Spinal cord (tissue), 9 donors: ENCODE measurements at regions not wholly inside any gene's neighbourhood (a gene's known extent, or its start where the extent isn't known, plus 50 kb on each side); places are given as distances from the start of the nearest gene placed in this dataset.

Experiments used
- DNase-seq, 6 donors: peaks; one replicate each; pipeline versions ENCODE4 v3.0.0 to v3.0.0-alpha.2; 2013 to 2015; ENCODE audit warnings: low spot score in 6 of 6, low read depth in 4 of 6
- H3K27ac ChIP-seq: one replicate; pipeline ENCODE4 v1.5.1; 2013; ENCODE audit warnings: low read depth, low read length, control low read depth
- H3K27me3 ChIP-seq: one replicate; pipeline ENCODE4 v1.6.1; 2013; ENCODE audit warnings: low read length; ENCODE audit not compliant: control insufficient read depth, insufficient read depth
- H3K36me3 ChIP-seq: one replicate; pipeline ENCODE4 v1.6.1; 2013; ENCODE audit warnings: low read length; ENCODE audit not compliant: control insufficient read depth, insufficient read depth
- H3K4me1 ChIP-seq: one replicate; pipeline ENCODE4 v1.6.1; 2013; ENCODE audit warnings: low read length; ENCODE audit not compliant: control insufficient read depth, insufficient read depth
- H3K4me3 ChIP-seq: one replicate; pipeline ENCODE4 v1.5.1; 2013; ENCODE audit warnings: low read depth, low read length, control low read depth
- H3K9me3 ChIP-seq: one replicate; pipeline ENCODE4 v1.6.1; 2013; ENCODE audit warnings: low read length; ENCODE audit not compliant: control insufficient read depth, insufficient read depth
- WGBS: methylation state at CpG from one replicate; pipeline ENCODE4 v1.1.5; 2013; ENCODE audit warnings: missing lambda C conversion rate; ENCODE audit not compliant: insufficient coverage; 5-methylcytosine and 5-hydroxymethylcytosine counted together
- donor health status: healthy.

DNA sequence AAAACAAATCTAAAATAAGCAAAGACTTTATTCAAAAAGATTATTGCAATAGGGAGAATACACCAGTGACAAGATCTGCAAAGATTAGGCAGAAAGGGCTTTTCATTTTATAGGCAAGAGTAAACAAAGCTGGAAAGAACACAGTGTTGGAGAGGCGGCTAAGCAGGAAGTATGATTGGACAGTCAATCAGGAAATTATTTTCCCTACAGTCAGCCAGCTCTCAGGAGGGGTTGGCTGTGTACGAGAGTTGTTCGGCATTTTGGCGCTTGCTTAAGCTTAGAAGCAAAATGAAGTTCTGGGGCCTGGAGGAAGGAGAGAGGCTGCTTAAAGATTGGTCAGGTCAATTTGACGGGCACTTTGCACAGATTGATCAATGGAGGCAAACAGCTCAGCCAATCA, 1030.5 kb downstream of the TLE4 start:
- 92% methylated on average over 3 of the region's 5 CpGs for WGBS
- DNase-seq = no peak
- Histone ChIP-seq H3K4me3 (no peak overlapping the region), H3K4me1 (no peaks in the 10 kb centered on the region), H3K27ac (no peak overlapping the region), H3K27me3 (no peaks in the 10 kb centered on the region), H3K9me3 (no peaks in the 10 kb centered on the region), H3K36me3 (no peaks in the 10 kb centered on the region)

DNA sequence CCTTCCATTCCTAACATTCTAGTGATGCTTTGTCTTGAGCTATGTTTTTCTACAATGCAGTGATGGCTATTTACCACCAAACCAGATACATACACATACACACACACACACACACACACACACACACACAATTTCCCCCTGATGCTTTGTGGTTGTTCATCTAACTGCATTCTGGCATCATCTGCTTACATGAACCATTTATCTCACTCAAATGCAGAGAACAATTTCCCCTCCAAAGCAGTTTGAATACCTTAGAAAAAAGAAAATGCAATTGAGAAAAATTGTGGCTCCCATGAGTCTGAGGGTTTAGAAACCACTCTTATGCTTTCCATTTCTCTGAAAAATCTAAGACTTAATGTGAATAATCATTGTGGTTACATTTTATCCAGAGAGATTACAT, 1024.8 kb downstream of the TLE4 start:
- Histone ChIP-seq H3K9me3 (no peaks in the 10 kb centered on the region), H3K36me3 (no peaks in the 10 kb centered on the region), H3K4me3 (no peak overlapping the region), H3K27ac (no peak overlapping the region), H3K4me1 (no peaks in the 10 kb centered on the region), H3K27me3 (no peaks in the 10 kb centered on the region)
- DNase-seq = peak in 1 of 6 donors; percentile 50

DNA sequence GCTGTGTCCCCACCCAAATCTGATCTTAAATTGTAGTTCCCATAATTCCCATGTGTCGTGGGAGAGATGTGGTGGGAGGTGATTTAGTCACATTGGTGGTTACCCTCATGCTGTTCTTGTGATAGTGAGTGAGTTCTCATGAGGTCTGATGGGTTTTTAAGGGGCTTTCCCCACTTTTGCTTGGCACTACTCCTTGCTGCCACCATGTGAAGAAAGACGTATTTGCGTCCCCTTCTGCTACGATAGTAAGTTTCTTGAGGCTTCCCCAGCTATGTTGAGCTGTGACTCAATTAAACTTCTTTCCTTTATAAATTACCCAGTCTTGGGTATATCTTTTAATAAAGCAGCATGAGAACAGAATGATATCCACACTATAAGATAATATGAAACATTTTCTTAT, 1023.4 kb downstream of the TLE4 start:
- Histone ChIP-seq H3K9me3 (no peaks in the 10 kb centered on the region), H3K4me1 (no peaks in the 10 kb centered on the region), H3K27ac (no peak overlapping the region), H3K27me3 (no peaks in the 10 kb centered on the region), H3K4me3 (no peak overlapping the region), H3K36me3 (no peaks in the 10 kb centered on the region)
- DNase-seq = no peak
- 87% methylated on average over 3 of the region's 4 CpGs for WGBS

DNA sequence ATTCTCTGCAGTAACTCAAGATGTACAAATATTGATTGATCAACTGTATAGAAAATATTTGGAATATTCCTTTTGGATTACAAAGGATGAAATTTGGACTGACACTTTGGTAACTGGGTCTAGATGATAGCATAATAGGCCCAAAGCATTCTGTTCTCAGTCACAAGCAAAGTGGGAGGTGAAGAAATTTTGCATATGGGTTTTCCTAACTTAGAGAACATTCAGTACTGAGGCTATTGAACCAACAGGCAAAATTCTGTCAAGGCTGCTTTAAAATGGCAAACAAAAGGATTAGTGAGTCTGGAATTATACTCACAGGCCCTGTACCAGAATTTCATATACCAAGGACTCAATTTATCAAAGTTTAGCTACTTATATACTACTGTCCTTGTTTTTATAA, 1020.6 kb downstream of the TLE4 start:
- Histone ChIP-seq H3K27me3 (no peaks in the 10 kb centered on the region), H3K27ac (no peak overlapping the region), H3K36me3 (no peaks in the 10 kb centered on the region), H3K9me3 (no peaks in the 10 kb centered on the region), H3K4me1 (no peaks in the 10 kb centered on the region), H3K4me3 (no peak overlapping the region)
- no peak for DNase-seq

DNA sequence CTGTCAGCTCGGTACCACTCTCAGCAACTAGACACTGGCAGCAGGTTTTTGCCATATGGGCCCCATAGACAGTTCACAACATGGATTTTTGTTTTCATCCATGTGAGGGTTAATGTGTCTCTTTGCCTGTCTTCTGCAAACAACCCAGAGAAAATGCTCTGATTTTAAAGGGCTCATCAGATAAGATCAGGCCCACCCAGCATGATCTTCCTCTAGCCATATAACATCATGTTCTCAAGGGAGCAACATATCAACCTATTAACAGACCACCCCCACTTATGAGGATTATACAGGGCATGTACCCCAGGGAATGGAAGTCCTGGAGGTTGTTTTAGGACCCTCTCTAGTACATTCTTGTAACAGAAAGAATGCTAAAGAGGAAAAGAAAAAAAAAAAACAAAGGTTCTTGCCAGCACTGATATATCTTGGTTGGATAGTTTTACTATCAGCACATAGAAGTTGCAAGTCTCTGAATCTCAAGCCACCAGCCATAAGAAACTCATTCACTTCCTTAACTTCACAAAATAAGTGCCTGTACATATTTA, 1015.1 kb downstream of the TLE4 start:
- WGBS = no CpG with 5 or more reads among the region's 1 CpG
- peak in 1 of 6 donors; percentile 24 for DNase-seq
- H3K4me3 ChIP-seq = no peak overlapping the region
- H3K27me3 ChIP-seq = no peaks in the 10 kb centered on the region
- H3K27ac ChIP-seq = no peak overlapping the region
- no peaks in the 10 kb centered on the region for H3K36me3 ChIP-seq
- H3K9me3 ChIP-seq = no peaks in the 10 kb centered on the region
- no peaks in the 10 kb centered on the region for H3K4me1 ChIP-seq

DNA sequence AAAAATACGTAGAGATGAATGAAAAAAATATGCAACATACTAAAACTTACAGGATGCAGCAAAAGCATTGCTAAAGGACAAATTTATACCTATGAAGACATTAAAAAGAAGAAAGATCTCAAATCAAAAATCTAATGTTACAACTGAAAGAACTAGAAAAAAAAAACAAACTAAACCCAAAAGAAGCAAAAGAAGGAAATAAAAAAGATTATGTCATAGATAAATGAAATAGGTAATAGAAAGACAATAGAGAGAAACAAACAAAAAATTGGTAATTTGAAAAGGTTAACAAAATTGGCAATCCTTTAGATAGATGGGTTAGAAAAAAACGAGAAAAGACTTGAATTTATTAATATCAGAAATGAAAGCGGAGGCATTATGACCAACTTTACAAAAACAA, 1000.2 kb downstream of the TLE4 start:
- no peaks in the 10 kb centered on the region for H3K4me1 ChIP-seq
- no peak for DNase-seq
- H3K36me3 ChIP-seq = no peaks in the 10 kb centered on the region
- no peak overlapping the region for H3K4me3 ChIP-seq
- no peak overlapping the region for H3K27ac ChIP-seq
- H3K9me3 ChIP-seq = peaks cover 7% of the 10 kb centered on the region
- WGBS = no CpG with 5 or more reads among the region's 3 CpGs
- no peaks in the 10 kb centered on the region for H3K27me3 ChIP-seq

DNA sequence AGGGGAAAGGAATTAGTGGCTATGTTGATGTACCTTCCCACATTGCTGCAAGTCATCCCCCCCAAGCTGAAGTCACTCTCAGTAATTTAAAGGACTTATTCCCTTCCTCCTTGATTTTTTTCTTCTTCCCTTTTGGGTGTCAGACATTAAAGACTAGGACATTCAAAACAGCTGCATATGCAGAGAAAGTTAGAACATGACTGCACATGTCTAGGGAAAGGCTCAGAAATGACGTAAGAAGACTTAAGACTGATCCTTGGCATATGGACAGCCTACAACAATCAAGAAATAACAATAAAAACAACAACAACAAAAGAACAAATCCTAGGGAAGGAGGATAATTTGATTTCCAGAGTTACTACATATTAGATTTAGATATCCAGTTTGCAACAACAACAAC, 997.5 kb downstream of the TLE4 start:
- no peak overlapping the region for H3K4me3 ChIP-seq
- H3K36me3 ChIP-seq = no peaks in the 10 kb centered on the region
- no peak for DNase-seq
- H3K4me1 ChIP-seq = no peaks in the 10 kb centered on the region
- no peak overlapping the region for H3K27ac ChIP-seq
- H3K27me3 ChIP-seq = no peaks in the 10 kb centered on the region
- no CpG with 5 or more reads among the region's 1 CpG for WGBS
- peaks cover 7% of the 10 kb centered on the region for H3K9me3 ChIP-seq

DNA sequence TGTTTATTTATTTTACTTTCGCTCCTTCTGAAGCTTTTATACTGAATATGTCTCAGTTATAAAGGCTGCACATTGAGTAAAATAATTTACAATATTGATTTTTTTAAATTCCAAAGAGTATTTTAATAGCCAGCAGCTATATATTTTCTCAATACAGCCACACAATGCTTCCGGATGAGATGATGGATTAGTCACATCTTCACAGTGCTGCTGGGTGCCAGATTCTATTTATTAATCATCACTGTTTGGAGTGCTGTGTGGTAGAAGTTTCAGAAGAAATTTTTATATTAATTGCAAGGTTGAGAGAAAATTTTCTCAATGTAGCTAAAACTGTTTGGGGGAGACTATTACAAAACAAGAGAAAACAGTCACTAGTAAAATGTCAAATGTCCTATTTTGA, 989.8 kb downstream of the TLE4 start:
- no peak overlapping the region for H3K27ac ChIP-seq
- H3K9me3 ChIP-seq = peaks cover 1% of the 10 kb centered on the region
- H3K27me3 ChIP-seq = no peaks in the 10 kb centered on the region
- no peaks in the 10 kb centered on the region for H3K4me1 ChIP-seq
- no peak overlapping the region for H3K4me3 ChIP-seq
- WGBS = no CpG with 5 or more reads among the region's 2 CpGs
- DNase-seq = no peak
- no peaks in the 10 kb centered on the region for H3K36me3 ChIP-seq

DNA sequence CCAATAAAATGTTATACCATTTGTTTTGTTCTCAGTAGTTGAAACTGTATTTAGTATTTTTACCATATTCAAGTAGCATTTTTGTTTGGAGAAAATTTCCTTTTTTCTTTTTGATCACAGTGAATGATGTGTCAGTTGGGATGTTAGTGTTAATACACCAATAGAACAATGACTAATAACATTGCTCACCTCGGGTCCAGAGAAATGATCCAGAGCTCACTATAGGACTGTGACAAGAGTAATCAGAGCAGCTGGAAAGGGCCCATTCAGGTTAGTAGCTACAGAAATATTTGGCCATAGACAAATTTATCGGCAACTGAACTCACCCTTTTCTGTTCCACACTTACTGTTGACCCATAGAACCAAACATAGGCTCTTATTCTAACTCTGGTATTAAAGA, 989.2 kb downstream of the TLE4 start:
- no CpG with 5 or more reads among the region's 2 CpGs for WGBS
- Histone ChIP-seq H3K36me3 (no peaks in the 10 kb centered on the region), H3K27ac (no peak overlapping the region)

DNA sequence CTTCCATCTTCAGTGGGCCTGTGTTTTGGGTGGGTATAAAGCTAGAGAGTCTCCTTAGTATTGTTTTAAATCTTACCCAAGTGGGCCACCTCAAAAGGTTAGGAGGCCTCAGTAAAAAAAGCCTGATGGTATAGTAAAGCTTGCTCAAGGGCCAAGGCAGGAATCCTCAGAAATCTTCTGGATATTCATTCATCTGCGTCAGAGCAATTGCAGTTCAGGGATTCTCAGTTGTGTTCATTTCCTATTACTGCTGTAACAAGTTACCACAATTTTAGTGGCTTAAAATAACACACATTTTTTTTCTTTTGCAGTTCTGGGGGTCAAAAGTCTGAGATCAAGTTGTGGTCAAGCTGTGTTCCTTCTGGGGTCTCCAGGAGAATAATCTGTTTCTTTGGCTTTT, 985.5 kb downstream of the TLE4 start:
- Histone ChIP-seq H3K4me1 (no peaks in the 10 kb centered on the region), H3K27me3 (no peaks in the 10 kb centered on the region), H3K36me3 (no peaks in the 10 kb centered on the region), H3K9me3 (no peaks in the 10 kb centered on the region), H3K27ac (no peak overlapping the region), H3K4me3 (no peak overlapping the region)
- DNase-seq = no peak
- 80% methylated on average over 1 of the region's 1 CpG for WGBS

More for the DNA sequence above, 989.2 kb downstream of the TLE4 start:
- no peak for DNase-seq
- no peaks in the 10 kb centered on the region for H3K27me3 ChIP-seq
- H3K4me1 ChIP-seq = no peaks in the 10 kb centered on the region
- no peak overlapping the region for H3K4me3 ChIP-seq
- peaks cover 1% of the 10 kb centered on the region for H3K9me3 ChIP-seq
